CD1c-positive myeloid dendritic cell (primary cell): ENCODE measurements at regions not wholly inside any gene's neighbourhood (a gene's known extent, or its start where the extent isn't known, plus 50 kb on each side); places are given as distances from the start of the nearest gene placed in this dataset.

ENCODE experiments used
- DNase-seq: peaks from one replicate; pipeline ENCODE4 v3.0.0-alpha.2; 2016; ENCODE audit errors: extremely low spot score

DNA sequence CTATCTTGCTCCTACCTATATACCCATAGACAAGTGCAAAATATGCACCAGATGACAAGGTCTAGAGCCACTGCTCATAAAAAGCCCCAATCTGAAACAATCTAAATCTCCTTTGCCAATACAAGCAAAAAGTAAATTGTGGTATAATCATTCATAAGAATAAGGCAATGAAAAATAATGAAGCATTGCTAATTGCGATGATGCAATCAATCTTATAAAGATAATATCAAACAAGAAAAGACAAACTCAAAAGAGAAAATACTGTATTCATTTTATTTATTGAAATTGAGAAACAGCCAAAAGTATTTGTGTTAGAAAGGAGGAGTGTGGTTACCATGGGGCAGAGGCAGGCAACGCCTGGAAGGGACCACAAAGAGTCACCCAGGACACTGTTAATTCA is 175.9 kb upstream of the GYPC start:
- no peak for DNase-seq

DNA sequence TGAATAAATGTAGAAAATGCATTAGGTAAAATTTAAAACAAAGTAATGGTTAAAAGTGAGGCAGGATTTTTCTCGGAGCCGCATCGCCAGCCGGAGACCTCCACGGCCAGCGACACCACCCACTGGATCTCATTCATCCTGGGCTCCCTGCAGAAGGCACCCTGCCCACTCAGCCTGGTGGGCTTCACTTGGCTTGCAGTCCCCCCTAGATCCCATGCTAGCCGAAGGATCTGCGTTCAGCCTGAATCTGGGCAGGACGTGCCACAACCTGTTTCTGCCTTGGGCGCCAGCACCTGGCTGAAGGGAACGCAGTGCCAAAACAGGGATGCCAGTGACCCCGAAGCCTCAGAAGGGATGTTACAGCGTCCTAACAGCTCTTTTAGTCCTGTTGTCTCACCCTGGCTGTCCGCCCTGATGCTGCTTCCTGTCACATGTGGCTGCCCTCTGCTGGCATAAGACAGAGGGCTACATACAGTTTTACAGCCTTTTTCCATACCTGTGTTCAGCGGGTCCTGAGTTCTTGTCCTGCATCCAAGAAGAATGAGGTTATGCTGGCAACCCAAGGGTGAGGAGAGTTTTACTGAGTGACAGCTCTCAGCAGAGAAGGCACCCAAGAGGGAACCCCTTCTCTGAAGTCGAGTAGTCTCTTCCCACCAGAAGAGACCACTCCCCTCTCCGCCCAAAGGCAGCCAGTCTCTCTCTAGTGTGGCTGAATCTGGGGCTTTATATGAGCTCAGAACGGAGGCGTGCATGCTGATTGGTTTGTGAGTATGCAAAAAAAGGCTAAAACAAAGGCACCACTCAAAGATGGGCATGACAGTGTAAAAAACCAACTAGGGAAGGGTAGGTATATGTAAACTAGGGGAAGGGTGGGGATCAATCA is 173.1 kb upstream of the GYPC start:
- no peak for DNase-seq

DNA sequence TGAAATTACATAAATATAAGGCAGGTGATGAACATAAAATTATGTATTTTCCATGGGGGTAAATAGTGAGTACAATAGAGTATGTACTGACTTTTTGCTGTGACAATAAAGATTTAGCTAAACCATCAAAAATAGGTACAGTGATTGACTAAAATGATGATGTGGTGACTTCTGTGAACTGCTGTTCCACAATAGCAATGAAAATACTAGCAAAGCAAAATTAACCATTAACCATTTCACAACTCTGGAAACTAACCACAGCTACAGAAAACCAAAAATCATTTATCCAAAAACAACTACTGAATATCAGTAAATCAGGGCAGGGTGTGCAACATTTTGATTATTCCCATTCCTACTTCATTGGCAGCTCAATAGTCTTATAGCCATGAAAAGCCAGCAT is 161.4 kb upstream of the GYPC start:
- DNase-seq = no peak

DNA sequence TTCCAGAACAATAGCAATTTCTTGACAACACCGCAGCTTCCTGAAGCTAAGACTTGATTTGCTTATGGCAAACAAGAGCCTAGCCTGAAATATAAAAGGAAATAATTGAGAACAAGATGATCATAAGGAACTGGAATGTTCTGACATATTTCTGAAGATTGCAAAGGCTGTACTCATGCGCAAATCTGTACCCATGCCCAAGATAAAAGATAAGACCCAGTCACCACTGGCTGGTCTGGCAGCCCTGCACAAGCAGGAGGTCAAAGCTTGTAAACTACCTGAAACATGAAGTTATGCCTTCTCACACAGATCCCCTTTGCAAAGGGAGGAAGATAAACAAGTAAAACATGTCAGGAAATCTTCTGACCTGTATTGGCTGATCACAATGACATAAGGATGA is 160.8 kb upstream of the GYPC start:
- DNase-seq = no peak

DNA sequence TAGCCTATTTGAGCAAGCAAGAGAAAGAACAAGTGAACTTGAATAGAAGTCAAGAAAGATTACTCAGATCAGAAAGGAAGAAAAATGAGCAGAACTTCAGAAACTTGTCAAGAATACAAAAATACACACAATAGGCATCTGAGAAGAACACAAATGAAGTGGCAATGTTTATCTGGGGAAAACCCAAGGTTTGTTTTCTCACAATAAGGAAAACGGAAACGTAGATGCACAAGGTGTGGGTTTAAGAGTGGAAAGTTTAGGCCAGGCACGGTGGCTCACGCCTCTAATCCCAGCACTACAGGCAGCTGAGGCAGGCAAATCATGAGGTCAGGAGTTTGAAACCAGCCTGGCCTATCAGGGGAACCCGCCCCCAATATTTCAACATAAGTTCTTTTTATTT is 159.5 kb upstream of the GYPC start:
- no peak for DNase-seq

DNA sequence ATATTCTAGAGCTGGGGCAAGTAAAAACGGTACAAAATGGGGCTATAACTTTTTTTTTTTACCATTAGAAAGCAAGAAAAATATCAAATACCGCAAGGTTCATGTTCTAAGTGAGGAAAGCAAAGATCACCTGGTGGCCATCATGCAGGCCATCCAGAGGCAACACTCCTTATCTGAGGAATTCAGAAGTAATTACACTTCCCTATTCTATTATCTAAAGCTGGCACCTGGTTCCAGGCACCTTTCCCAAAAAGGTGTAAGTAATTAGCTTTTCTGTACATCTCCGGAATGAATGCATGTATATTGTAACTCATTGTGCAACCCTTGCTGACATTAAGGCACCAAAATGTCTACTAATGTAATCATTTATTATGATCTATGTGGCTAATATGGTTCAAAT is 152.5 kb upstream of the GYPC start:
- no peak for DNase-seq

DNA sequence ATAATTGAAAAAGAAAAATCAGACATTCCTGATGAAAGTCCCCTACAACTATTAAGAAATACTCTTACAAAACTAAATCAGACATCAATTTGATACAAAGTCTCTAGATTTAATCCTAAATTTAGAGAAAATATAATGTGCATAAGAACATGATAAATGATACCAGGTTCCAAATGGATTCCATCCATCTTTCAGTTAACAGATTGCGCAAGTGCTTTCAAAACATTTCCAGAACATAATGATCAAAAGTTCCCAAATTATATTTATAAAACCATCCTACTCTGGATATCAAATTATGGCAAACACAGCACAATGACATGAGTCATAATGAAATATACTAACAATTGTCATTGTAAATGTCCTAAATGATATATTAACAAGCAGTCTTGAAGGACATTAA is 151.0 kb upstream of the GYPC start:
- no peak for DNase-seq

DNA sequence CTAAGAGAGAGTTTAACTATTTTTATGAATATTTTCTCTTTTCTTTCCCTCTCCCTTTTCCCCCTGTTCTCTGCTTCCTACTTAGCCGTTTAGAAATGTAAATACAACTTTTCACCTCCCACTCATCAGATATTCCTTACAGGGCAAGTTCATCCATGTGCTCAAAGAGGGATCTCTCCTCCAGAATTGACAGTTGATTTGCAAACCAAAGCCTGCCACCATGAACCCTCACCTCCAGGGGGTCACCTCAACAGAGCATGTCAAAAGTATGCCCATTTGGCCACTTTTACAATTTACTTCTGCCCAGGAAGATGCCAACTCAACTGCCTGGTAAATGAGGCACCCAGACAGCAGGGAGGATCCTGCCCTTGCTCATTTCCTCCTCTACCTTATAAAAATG is 149.2 kb upstream of the GYPC start:
- no peak for DNase-seq

DNA sequence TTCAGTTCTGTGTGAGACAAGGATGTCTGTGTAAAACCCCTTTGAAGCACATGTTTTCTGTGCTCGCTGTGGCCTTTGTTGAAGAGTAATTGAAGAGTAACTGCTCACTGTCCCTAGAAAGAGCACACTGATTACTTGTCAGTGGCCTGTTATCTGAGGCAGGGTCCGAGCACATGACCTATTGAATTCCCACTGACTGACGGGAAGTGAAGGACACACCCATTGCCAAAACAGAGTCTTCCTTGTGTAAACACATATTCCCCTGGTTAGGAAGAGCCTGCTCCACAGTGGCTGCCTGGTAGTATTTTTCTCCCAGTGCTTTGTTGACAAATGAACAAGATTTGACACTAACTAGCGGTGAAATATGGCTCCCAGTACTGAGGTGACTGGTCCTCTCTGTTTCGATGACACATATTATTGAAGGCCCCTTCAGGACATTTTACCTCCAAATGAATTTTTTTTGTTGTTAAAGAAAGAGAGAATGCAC is 148.5 kb upstream of the GYPC start:
- DNase-seq = no peak

DNA sequence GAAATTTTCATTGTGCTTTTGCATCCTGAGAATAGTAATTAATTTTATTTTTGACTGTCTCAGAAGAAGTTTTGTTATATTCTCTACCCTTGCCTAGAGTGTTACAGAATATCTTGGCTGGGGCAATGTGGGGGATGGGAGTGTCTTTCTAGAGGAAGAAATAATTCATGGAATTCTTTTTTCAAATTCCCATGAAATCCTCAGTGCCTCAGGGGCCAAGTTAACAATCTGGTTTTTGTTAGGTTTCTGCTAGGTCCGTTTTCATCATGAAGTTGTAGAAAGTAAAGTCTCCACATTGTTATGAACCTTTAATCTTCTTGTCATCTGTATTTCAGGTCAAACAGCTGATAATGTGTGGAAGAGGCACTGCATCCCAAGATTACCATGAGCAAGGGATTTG is 145.6 kb upstream of the GYPC start:
- DNase-seq = no peak

DNA sequence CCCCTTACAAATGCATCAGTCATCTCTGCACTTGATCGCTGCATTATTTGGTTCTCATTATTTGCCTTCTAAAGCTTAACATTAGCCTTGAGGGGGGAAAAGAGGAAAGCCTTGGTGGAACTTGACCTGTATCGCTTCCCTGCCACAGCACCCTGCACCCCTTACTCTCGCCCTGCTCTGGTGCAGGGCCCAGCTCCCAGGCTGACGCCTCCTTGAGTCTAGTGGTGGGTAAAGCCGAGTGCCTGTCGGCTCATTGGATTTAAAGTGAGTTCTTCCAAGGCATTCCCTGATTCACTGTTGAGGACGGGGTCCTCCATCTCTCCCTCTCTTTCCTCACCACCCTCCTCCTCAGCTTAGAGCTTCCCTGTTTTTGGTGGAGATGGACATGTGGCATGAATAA is 145.0 kb upstream of the GYPC start:
- no peak for DNase-seq

DNA sequence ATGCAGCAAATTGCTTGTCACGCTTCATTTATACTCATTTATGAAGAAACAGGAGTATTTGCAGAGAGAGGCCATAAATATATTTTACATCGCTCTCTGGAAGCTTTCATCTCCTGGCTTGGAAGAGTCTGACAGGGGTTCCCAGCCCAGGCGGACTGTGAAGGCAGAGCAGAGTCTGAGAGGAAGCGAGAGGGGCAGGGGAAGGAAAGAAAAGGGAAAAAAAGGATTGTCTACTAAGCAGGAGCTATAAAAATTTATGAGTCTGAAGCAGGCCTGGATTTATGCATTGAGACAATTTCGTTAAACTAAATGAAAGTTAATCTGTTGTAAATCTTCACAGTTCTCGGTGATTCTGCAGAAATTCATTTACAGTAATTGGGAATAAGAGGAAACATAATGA is 143.9 kb upstream of the GYPC start:
- no peak for DNase-seq

DNA sequence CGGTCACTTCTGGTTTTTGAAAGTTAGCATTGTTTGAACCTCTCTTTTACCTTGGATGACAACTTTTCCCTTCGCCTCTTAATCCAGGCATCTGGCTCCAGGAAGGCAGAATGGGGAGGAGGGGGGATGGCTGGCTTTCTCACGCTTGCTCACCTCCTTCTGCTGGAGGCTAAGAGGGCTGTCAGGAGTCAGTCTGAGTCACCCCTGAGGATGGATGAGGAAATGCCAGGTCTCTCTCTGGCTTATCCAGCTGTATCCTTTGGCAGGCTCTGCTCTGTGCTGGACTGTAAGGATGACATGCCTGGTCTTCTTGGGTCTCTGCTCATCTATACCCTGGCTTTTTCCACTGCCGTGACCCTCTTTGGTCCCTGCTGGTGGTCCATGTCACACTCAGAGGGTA is 142.9 kb upstream of the GYPC start:
- DNase-seq = no peak

DNA sequence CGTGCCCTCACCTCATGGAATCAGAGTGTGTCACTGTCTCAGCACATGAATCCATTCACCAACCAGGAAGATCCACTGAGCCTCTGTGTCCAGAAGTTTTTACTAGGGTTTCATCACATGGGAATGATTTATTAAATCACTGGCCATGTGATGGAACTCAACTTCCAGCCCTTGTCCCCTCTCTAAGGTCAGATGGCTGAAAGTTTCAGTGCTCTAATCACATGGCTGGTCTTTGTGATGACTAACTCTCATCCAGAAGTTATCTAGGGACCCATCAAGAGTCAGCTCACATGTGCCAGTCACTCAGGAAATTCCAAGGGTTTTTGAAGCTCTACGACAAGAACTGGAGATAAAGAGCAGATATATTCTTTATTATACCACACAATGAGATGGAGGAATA is 140.5 kb upstream of the GYPC start:
- DNase-seq = no peak

DNA sequence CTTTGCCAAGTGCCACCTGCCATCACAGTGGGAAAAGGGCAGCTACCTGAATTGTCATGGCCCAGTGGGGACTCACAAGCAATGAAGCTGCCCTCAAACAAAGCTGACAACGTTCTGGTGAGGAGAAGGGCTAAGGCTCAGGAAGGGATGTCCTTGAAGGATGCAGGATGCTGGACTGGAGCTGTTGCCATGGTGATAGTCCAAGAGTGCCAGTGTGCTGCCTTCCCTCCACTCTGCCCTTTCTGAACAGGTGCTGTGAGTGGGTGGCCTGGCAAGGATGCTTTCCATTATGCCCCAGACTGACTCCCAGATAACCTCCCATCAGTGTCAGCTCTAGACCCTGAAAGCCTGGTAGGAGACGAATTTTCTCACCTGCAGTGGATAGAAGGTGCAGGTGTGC is 137.8 kb upstream of the GYPC start:
- no peak for DNase-seq

DNA sequence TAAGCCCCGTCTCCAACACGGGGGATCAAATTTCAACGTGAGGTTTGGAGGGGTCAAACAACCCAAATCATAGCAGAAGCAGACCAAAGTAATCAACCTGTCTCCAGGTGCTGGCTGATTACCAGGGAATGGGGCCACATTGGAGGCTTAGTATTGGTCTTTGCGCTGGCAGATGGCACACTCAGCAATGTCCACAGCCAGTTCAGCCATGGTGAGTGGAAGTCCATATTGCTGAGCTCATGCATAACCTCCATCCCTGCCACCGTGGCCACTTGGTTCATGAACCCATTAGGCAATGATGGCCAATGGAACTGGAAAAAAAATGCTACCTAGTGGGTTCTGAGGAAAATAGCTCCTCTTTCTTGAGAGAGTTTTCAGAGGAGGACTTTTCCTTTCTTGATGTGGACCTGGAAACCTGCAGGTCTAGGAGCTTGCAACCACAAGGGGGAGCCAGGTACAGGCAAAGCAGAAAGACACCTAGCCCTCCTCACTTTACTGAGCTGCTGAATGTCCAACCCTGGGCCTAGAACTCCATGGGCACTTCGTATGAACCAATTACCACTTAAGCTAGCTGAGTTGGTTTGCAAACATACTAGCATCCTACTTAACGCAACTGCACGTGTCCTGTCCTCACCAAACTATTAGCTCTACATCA is 128.0 kb upstream of the GYPC start:
- peak; percentile 48 for DNase-seq

DNA sequence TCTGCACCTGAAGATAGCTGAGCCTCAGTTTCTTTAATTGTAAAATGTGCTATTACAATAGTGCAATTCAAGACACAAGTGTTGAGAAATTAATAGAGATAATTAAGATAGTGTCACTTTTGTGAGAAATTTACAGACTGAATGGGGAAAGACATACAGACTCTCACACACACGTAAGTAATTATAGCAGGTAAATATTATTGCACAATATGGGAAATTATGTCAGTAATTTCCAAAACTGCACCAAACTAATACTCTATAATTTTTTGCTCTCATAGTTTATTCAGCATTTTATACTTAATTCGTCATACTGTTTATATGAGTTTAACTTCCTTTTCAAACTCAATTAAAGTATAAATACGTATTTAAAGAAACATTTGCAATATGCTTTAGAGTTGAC is 124.9 kb upstream of the GYPC start:
- no peak for DNase-seq

DNA sequence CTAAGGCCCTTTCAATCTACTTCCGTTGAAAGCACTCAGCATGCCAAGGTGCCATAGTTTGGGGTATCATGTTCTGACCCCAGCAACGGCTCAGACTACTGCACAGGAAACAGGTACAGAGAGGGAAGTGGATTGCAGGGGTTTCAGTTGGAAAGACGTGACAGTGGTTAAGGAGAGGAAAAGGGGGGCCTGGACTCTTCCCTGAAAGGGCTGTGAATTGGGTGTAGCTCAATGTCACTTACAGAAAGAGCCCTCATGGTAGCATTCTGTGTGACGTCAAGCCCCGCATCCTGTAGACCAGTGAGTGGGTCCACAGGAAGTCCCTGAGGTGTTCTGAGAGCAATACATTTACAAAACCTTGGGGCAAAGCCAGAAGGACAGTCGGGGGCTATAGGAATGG is 121.5 kb upstream of the GYPC start:
- DNase-seq = no peak

DNA sequence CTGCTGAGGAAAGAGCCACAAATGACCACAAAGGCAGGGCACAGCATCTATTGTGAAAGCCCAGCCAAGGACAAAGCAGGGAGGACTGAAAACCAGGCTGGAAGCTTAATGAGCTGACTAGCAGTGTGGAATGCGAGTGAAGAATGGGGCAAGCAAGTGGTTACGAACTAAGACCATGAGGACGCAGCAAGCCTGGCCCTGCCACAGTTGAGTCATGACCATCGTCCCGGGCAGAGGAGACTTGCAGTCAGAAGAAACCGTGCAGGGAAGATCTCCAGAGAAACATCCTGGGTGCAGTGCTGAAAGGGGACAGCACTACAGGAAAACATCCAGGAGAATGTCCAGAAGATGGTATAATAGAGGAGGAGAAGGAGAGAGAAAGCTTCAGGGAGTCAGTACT is 120.5 kb upstream of the GYPC start:
- DNase-seq = no peak

DNA sequence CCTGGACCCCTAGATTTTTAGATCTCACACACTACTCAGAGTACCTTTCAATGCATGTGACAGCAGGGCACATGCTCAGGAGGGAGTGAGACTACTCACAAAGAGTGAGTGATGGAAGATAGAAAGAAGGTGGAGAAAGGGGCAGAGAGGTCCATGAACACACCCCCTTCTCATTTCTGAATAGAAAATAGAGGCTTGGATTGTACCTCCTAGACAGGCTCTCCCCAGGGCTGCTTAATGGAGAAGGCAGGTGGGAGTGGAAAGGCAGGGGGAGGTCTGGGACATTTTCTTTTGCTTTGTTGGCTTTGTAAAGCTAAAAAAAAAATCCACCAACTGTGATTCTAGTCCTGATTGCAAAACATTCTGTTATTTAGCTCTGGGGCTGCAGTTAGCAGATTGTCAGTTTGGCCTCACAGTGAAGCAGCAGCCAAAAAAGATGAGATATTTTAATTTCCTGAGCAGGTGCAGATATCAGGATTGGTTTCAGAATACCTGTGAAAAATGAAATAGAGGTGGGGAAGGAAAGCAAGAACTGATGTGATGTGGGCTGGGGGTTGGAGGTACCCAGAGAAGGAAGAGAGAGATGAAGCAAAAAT is 119.3 kb upstream of the GYPC start:
- no peak for DNase-seq

DNA sequence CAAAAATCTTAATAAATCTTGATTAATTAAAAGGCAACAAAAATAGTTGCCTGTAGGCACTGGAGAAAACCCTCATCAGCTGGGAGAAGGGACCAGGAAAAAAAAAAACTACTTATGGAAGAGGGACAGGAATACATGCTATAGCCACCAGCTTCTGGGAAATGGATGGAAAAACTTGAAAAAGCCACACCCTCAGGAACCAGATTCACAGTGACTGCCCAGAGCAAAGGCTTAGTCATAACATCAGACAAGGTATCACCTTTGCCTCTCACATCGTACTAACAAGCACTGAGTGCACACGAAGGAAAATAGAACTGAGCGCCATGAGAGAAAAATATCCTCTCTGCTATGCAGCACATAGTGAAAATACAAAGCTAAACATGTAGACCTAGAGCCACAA is 116.9 kb upstream of the GYPC start:
- no peak for DNase-seq

DNA sequence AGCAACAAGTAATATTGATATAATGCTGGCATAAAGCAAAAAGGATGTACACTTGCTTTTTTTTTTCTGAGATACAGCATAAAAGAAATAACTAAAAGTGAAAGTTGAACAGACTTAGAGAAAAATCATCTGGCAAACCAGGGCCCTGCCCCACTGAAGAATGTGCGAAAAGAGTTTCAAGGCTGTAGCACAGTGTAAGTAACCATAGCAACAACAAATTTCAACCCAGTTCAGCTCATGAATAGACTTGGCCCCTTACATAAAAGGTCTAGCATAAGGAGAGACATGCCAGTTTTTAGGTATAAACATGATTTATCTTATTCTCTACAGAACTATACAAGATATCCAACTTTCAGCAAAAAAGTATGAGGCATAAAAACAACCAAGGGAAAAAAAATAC is 113.7 kb upstream of the GYPC start:
- DNase-seq = no peak

DNA sequence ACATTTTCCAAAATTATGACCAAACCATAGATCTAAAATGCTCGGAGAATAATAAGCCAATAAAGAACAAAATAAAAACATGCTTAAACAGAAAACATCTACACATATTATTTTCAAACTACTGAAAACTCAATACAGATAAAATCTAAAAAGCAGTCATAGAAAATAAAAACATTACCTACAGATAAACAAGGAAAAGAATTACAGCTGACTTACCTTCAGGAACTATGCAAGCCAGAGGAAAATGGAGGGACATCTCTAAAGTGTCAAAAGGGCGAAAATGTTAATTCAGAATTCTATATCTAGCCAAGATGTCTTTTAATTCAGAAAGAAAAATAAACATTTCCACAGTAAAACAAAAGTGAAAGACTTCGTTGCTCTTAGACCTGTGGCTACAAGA is 112.9 kb upstream of the GYPC start:
- no peak for DNase-seq
